ENCODE measurements at regions not wholly inside any gene's neighbourhood (a gene's known extent, or its start where the extent isn't known, plus 50 kb on each side); places are given as distances from the start of the nearest gene placed in this dataset.
"Not testable (repeated sequence)": the region's sequence is repeated elsewhere in the genome, so short reads cannot be mapped to it uniquely, and the experiment has no call there.

GRCh38 chr1:194001726-194002350 is 815.4 kb upstream of the B3GALT2 start:
- TF ChIP-seq CTCF (IDR thresholded peaks at IDR 0.05; ENCODE audit: borderline replicate concordance, extremely low read depth, low read length, poor library complexity, severe bottlenecking); EZH2 (IDR thresholded peaks at IDR 0.05; ENCODE audit: borderline replicate concordance, low read depth, low read length, severe bottlenecking): not testable (repeated sequence)
